DOHH2 (cell line): ENCODE measurements at regions not wholly inside any gene's neighbourhood (a gene's known extent, or its start where the extent isn't known, plus 50 kb on each side); places are given as distances from the start of the nearest gene placed in this dataset.

Experiments used
- H3F3A ChIP-seq: fragments of 200-600 bp; sonication (generic), shearing (Covaris generic); 2 replicates; pipeline ENCODE4 v1.6.0; 2016; ENCODE audit warnings: antibody characterized with exemption, mild to moderate bottlenecking; ENCODE audit not compliant: control insufficient read depth, insufficient read depth
- H3K27ac ChIP-seq: fragments of 200-600 bp; sonication (generic); 2 replicates; pipeline ENCODE4 v1.5.1; 2014; ENCODE audit warnings: low read depth, mild to moderate bottlenecking, low read length, moderate library complexity
- H3K27me3 ChIP-seq: fragments of 200-600 bp; sonication (generic); 2 replicates; pipeline ENCODE4 v1.6.1; 2014; ENCODE audit warnings: mild to moderate bottlenecking, low read length, mixed read lengths; ENCODE audit not compliant: control insufficient read depth
- H3K36me3 ChIP-seq: fragments of 200-600 bp; sonication (generic); 2 replicates; pipeline ENCODE4 v1.6.1; 2014; ENCODE audit warnings: mild to moderate bottlenecking, low read length, moderate library complexity, mixed read lengths; ENCODE audit not compliant: control insufficient read depth
- H3K4me1 ChIP-seq: fragments of 200-600 bp; sonication (generic); 2 replicates; pipeline ENCODE4 v1.6.1; 2014; ENCODE audit warnings: mild to moderate bottlenecking, low read length, mixed read lengths; ENCODE audit not compliant: control insufficient read depth
- H3K4me2 ChIP-seq: fragments of 200-600 bp; sonication (generic); 2 replicates; pipeline ENCODE4 v1.6.0; 2014; ENCODE audit warnings: mild to moderate bottlenecking, low read length, moderate library complexity
- H3K4me3 ChIP-seq: fragments of 200-600 bp; sonication (generic); 2 replicates; pipeline ENCODE4 v1.5.1; 2014; ENCODE audit warnings: mild to moderate bottlenecking, low read length, mixed read lengths
- H3K79me2 ChIP-seq: fragments of 200-600 bp; sonication (generic); 2 replicates; pipeline ENCODE4 v1.6.1; 2014; ENCODE audit warnings: mild to moderate bottlenecking, low read length, mixed read lengths; ENCODE audit not compliant: control insufficient read depth
- H3K9me2 ChIP-seq: fragments of 200-600 bp; sonication (generic); replicated peaks from 2 replicates; pipeline ENCODE4 v1.6.1; 2014; ENCODE audit warnings: mild to moderate bottlenecking, low read length, mixed read lengths; ENCODE audit not compliant: control insufficient read depth
- H3K9me3 ChIP-seq: fragments of 200-600 bp; sonication (generic); 2 replicates; pipeline ENCODE4 v1.6.1; 2014; ENCODE audit warnings: antibody characterized with exemption, low read length, mixed read lengths; ENCODE audit not compliant: control insufficient read depth, insufficient read depth
- H4K20me1 ChIP-seq: fragments of 200-600 bp; sonication (generic); 2 replicates; pipeline ENCODE4 v1.6.0; 2014; ENCODE audit warnings: low read depth, mild to moderate bottlenecking, antibody characterized with exemption, low read length, moderate library complexity; ENCODE audit not compliant: control insufficient read depth, insufficient read depth
- CTCF ChIP-seq: fragments of 200-600 bp; sonication (generic); IDR thresholded peaks from one replicate; pipeline ENCODE4 v1.5.1; 2014; ENCODE audit warnings: antibody characterized with exemption, mild to moderate bottlenecking, low read depth, low read length; ENCODE audit not compliant: poor library complexity, severe bottlenecking
- EZH2phosphoT487 ChIP-seq: fragments of 200-600 bp; sonication (generic); IDR thresholded peaks from 2 replicates; pipeline ENCODE4 v1.6.1; 2017; ENCODE audit warnings: borderline replicate concordance, mild to moderate bottlenecking, antibody characterized with exemption, low read length, moderate library complexity, mixed read lengths

- Histone ChIP-seq H3K4me1 (no peaks in the 10 kb centered on the region), H3K9me2 (no peaks in the 10 kb centered on the region), H3F3A (no peaks in the 10 kb centered on the region), H3K79me2 (no peaks in the 10 kb centered on the region), H3K4me3 (no peak overlapping the region), H3K27ac (no peak overlapping the region), H3K9me3 (no peaks in the 10 kb centered on the region; the same call in 1 of the 2 replicates), H4K20me1 (no peaks in the 10 kb centered on the region), H3K4me2 (no peak overlapping the region), H3K36me3 (no peaks in the 10 kb centered on the region), H3K27me3 (no peaks in the 10 kb centered on the region)
- TF ChIP-seq EZH2phosphoT487: no peak
- TF ChIP-seq CTCF: no peak
These were observed 325.2 kb upstream of the CDH4 start for GRCh38 chr20:60926831-60927230.

- Histone ChIP-seq H3K9me3 (no peaks in the 10 kb centered on the region; the same call in 1 of the 2 replicates), H3K4me2 (no peak overlapping the region), H3F3A (no peaks in the 10 kb centered on the region), H4K20me1 (no peaks in the 10 kb centered on the region), H3K27ac (no peak overlapping the region), H3K4me3 (no peak overlapping the region), H3K79me2 (no peaks in the 10 kb centered on the region), H3K4me1 (no peaks in the 10 kb centered on the region), H3K36me3 (no peaks in the 10 kb centered on the region), H3K27me3 (no peaks in the 10 kb centered on the region), H3K9me2 (no peaks in the 10 kb centered on the region)
- no peak for TF ChIP-seq CTCF
- no peak for TF ChIP-seq EZH2phosphoT487
These were observed 323.7 kb upstream of the CDH4 start for GRCh38 chr20:60928341-60928740.

- H3K27me3 ChIP-seq: no peaks in the 10 kb centered on the region
- TF ChIP-seq CTCF: no peak
- no peak for TF ChIP-seq EZH2phosphoT487
- H3K36me3 ChIP-seq: no peaks in the 10 kb centered on the region
These were observed 321.9 kb upstream of the CDH4 start for GRCh38 chr20:60930023-60930790.

More at GRCh38 chr20:60930023-60930790, 321.9 kb upstream of the CDH4 start:
- no peaks in the 10 kb centered on the region for H3K79me2 ChIP-seq
- H3K4me3 ChIP-seq: no peak overlapping the region
- no peaks in the 10 kb centered on the region for H4K20me1 ChIP-seq
- H3K9me2 ChIP-seq: no peaks in the 10 kb centered on the region
- no peaks in the 10 kb centered on the region; the same call in 1 of the 2 replicates for H3K9me3 ChIP-seq
- no peak overlapping the region for H3K27ac ChIP-seq
- no peaks in the 10 kb centered on the region for H3K4me1 ChIP-seq
- no peaks in the 10 kb centered on the region for H3F3A ChIP-seq
- H3K4me2 ChIP-seq: no peak overlapping the region
